Osteoblast (primary cell): ENCODE measurements at regions not wholly inside any gene's neighbourhood (a gene's known extent, or its start where the extent isn't known, plus 50 kb on each side); places are given as distances from the start of the nearest gene placed in this dataset.

Experiments used
- DNase-seq: peaks from one replicate; pipeline ENCODE4 v3.0.0; 2011; ENCODE audit warnings: low spot score, mixed read lengths; ENCODE audit not compliant: insufficient read length; ENCODE audit errors: missing footprints
- H2AFZ ChIP-seq: 2 replicates; pipeline ENCODE4 v1.6.0; 2011; ENCODE audit warnings: mild to moderate bottlenecking, low read length
- H3K27ac ChIP-seq: 2 replicates; pipeline ENCODE4 v1.5.1; 2011; ENCODE audit warnings: mild to moderate bottlenecking, low read depth, low read length, moderate library complexity
- H3K27me3 ChIP-seq: 2 replicates; pipeline ENCODE4 v1.6.0; 2012; ENCODE audit warnings: mild to moderate bottlenecking, control low read depth, inconsistent platforms, low read length, moderate library complexity; ENCODE audit not compliant: insufficient read depth
- H3K36me3 ChIP-seq: 2 replicates; pipeline ENCODE4 v1.5.1; 2011; ENCODE audit warnings: mild to moderate bottlenecking, low read length, control low read depth, moderate library complexity; ENCODE audit not compliant: insufficient read depth
- H3K4me1 ChIP-seq: 2 replicates; pipeline ENCODE4 v1.5.1; 2011; ENCODE audit warnings: mild to moderate bottlenecking, low read length, control low read depth, moderate library complexity; ENCODE audit not compliant: insufficient read depth
- H3K4me2 ChIP-seq: 2 replicates; pipeline ENCODE4 v1.6.0; 2011; ENCODE audit warnings: mild to moderate bottlenecking, low read length; ENCODE audit not compliant: insufficient read depth
- H3K4me3 ChIP-seq: fragments of 200-600 bp; sonication (generic); 3 replicates; pipeline ENCODE4 v1.5.1; 2012; ENCODE audit warnings: mild to moderate bottlenecking, low read length, inconsistent platforms; ENCODE audit not compliant: insufficient read depth
- H3K79me2 ChIP-seq: 2 replicates; pipeline ENCODE4 v1.6.0; 2012; ENCODE audit warnings: mild to moderate bottlenecking, low read length, control low read depth, inconsistent platforms; ENCODE audit not compliant: insufficient read depth
- H3K9me3 ChIP-seq: 2 replicates; pipeline ENCODE4 v1.5.1; 2011; ENCODE audit warnings: low read depth, low read length, control low read depth
- H4K20me1 ChIP-seq: 2 replicates; pipeline ENCODE4 v1.6.0; 2012; ENCODE audit warnings: mild to moderate bottlenecking, low read length, control low read depth; ENCODE audit not compliant: insufficient read depth
- CTCF ChIP-seq: IDR thresholded peaks from 2 replicates; pipeline ENCODE4 v1.5.1; 2011; ENCODE audit warnings: mild to moderate bottlenecking, low read depth, low read length, moderate library complexity; ENCODE audit errors: extremely low read depth

GRCh38 chr10:104515678-104516199, 125.4 kb upstream of the SORCS3 start:
- H3K36me3 ChIP-seq: no peaks in the 10 kb centered on the region
- TF ChIP-seq CTCF: no peak
- no peaks in the 10 kb centered on the region for H3K79me2 ChIP-seq
- DNase-seq: no peak
- no peak overlapping the region for H2AFZ ChIP-seq
- no peak overlapping the region for H3K4me2 ChIP-seq
- H4K20me1 ChIP-seq: no peaks in the 10 kb centered on the region
- no peaks in the 10 kb centered on the region for H3K27me3 ChIP-seq
- H3K4me3 ChIP-seq: no peak overlapping the region
- no peak overlapping the region for H3K27ac ChIP-seq
- no peaks in the 10 kb centered on the region for H3K9me3 ChIP-seq
- no peaks in the 10 kb centered on the region for H3K4me1 ChIP-seq

- Histone ChIP-seq H4K20me1 (no peaks in the 10 kb centered on the region), H3K4me3 (no peak overlapping the region), H2AFZ (no peak overlapping the region), H3K79me2 (no peaks in the 10 kb centered on the region), H3K27ac (no peak overlapping the region), H3K9me3 (no peaks in the 10 kb centered on the region), H3K4me2 (no peak overlapping the region), H3K4me1 (no peaks in the 10 kb centered on the region), H3K36me3 (no peaks in the 10 kb centered on the region), H3K27me3 (no peaks in the 10 kb centered on the region)
- DNase-seq: no peak
- no peak for TF ChIP-seq CTCF
Observed at GRCh38 chr10:104516986-104517385, 124.1 kb upstream of the SORCS3 start.

GRCh38 chr10:104517946-104518345, 123.1 kb upstream of the SORCS3 start:
- DNase-seq: no peak
- Histone ChIP-seq H2AFZ (no peak overlapping the region), H3K4me1 (no peaks in the 10 kb centered on the region), H3K27me3 (no peaks in the 10 kb centered on the region), H3K36me3 (no peaks in the 10 kb centered on the region), H3K27ac (no peak overlapping the region), H3K4me3 (no peak overlapping the region), H3K79me2 (no peaks in the 10 kb centered on the region), H3K4me2 (no peak overlapping the region), H4K20me1 (no peaks in the 10 kb centered on the region), H3K9me3 (no peaks in the 10 kb centered on the region)
- TF ChIP-seq CTCF: no peak

GRCh38 chr10:104518891-104519290, 122.2 kb upstream of the SORCS3 start:
- Histone ChIP-seq H3K9me3 (no peaks in the 10 kb centered on the region), H3K36me3 (no peaks in the 10 kb centered on the region), H3K27ac (no peak overlapping the region), H3K79me2 (no peaks in the 10 kb centered on the region), H3K27me3 (no peaks in the 10 kb centered on the region), H2AFZ (no peak overlapping the region), H4K20me1 (no peaks in the 10 kb centered on the region), H3K4me1 (no peaks in the 10 kb centered on the region), H3K4me3 (no peak overlapping the region), H3K4me2 (no peak overlapping the region)
- no peak for TF ChIP-seq CTCF
- no peak for DNase-seq
